ENCODE measurements at regions not wholly inside any gene's neighbourhood (a gene's known extent, or its start where the extent isn't known, plus 50 kb on each side); places are given as distances from the start of the nearest gene placed in this dataset.
"Not testable (repeated sequence)": the region's sequence is repeated elsewhere in the genome, so short reads cannot be mapped to it uniquely, and the experiment has no call there.

GRCh38 chrX:4675686-4676300 lies 962.3 kb upstream of the PRKX start:
- no peak for DNase-seq (ENCODE audit: low read depth)

GRCh38 chrX:4674028-4674782 lies 960.8 kb upstream of the PRKX start:
- no peak for DNase-seq (ENCODE audit: low read depth)

GRCh38 chrX:4671344-4671743 lies 957.9 kb upstream of the PRKX start:
- DNase-seq (ENCODE audit: low read depth): no peak

- DNase-seq (ENCODE audit: low read depth): no peak
These were observed 957.2 kb upstream of the PRKX start for GRCh38 chrX:4670606-4671005.

- DNase-seq (ENCODE audit: low read depth): no peak
These were observed 955.5 kb upstream of the PRKX start for GRCh38 chrX:4668802-4669536.

GRCh38 chrX:4663085-4663484 lies 949.6 kb upstream of the PRKX start:
- no peak for DNase-seq (ENCODE audit: low read depth)

- no peak for DNase-seq (ENCODE audit: low read depth)
These were observed 948.3 kb upstream of the PRKX start for GRCh38 chrX:4661771-4662170.

- no peak for DNase-seq (ENCODE audit: low read depth)
These were observed 943.0 kb upstream of the PRKX start for GRCh38 chrX:4656419-4656818.

GRCh38 chrX:4655743-4656142 lies 942.3 kb upstream of the PRKX start:
- DNase-seq (ENCODE audit: low read depth): no peak

GRCh38 chrX:4642114-4642513 lies 928.7 kb upstream of the PRKX start:
- no peak for DNase-seq (ENCODE audit: low read depth)

GRCh38 chrX:4638036-4638435 lies 924.6 kb upstream of the PRKX start:
- no peak for DNase-seq (ENCODE audit: low read depth)

GRCh38 chrX:4627414-4627813 lies 914.0 kb upstream of the PRKX start:
- DNase-seq (ENCODE audit: low read depth): no peak

GRCh38 chrX:4622486-4623167 lies 909.2 kb upstream of the PRKX start:
- DNase-seq (ENCODE audit: low read depth): no peak

- DNase-seq (ENCODE audit: low read depth): not testable (repeated sequence)
These were observed 900.2 kb upstream of the PRKX start for GRCh38 chrX:4613651-4614050.

GRCh38 chrX:4588893-4589292 lies 875.4 kb upstream of the PRKX start:
- DNase-seq (ENCODE audit: low read depth): no peak

- no peak for DNase-seq (ENCODE audit: low read depth)
These were observed 875.0 kb upstream of the PRKX start for GRCh38 chrX:4588466-4588865.

GRCh38 chrX:4588056-4588455 lies 874.6 kb upstream of the PRKX start:
- no peak for DNase-seq (ENCODE audit: low read depth)

GRCh38 chrX:4579999-4580398 lies 866.5 kb upstream of the PRKX start:
- DNase-seq (ENCODE audit: low read depth): no peak

- DNase-seq (ENCODE audit: low read depth): no peak
These were observed 866.0 kb upstream of the PRKX start for GRCh38 chrX:4579480-4579879.

GRCh38 chrX:4572691-4573090 lies 859.2 kb upstream of the PRKX start:
- DNase-seq (ENCODE audit: low read depth): no peak

- DNase-seq (ENCODE audit: low read depth): no peak
These were observed 856.7 kb upstream of the PRKX start for GRCh38 chrX:4570151-4570550.

GRCh38 chrX:4560192-4560591 lies 846.7 kb upstream of the PRKX start:
- no peak for DNase-seq (ENCODE audit: low read depth)

- DNase-seq (ENCODE audit: low read depth): no peak
These were observed 836.6 kb upstream of the PRKX start for GRCh38 chrX:4550018-4550417.
